GM19240 (cell line): ENCODE measurements at regions not wholly inside any gene's neighbourhood (a gene's known extent, or its start where the extent isn't known, plus 50 kb on each side); places are given as distances from the start of the nearest gene placed in this dataset.
"Not testable (repeated sequence)": the region's sequence is repeated elsewhere in the genome, so short reads cannot be mapped to it uniquely, and the experiment has no call there.

Experiments used
- DNase-seq: peaks from one replicate; pipeline ENCODE4 v3.0.0; 2011; ENCODE audit warnings: low spot score; ENCODE audit not compliant: insufficient read length

GRCh38 chr6:67129780-67130179 is 1422.8 kb upstream of the EYS start:
- DNase-seq, result no peak

GRCh38 chr6:67127041-67127440 is 1420.0 kb upstream of the EYS start:
- no peak for DNase-seq

DNA sequence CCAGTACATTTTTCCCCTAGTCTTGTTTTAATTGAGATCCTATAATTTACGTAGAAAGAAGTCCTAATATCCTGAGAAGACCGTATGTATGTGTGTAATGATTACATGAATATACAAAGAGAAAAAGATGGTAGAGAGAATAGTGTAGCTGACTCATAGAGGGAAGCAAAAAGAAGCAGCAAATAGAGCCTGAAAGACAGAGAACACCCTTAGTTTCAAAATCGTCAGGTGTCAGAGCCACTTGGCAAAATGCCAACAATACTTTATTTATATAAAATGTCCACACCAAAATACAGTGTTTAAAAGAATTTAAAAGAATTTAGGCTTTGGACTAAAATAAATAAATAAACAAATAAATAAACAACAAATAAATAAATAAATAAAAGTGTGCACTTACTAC is 1414.1 kb upstream of the EYS start:
- DNase-seq, result no peak

DNA sequence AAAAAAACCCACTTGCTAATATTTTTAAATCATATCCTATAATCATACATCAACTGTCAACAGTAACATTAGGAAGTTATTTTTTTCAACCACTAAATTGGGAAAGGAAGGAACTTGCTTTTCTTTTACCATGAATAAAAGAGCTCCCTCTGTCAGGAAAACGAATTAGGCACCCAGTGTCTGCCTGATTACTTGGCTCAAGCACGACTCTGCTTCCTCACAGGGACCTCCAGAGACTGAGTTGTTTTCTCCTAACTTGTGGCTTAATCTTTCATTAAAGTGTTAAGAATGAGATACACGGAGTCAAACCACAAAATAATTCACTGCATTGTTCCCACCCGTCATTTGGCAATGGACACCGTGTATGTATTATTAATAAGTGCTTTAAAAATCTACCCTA is 1405.1 kb upstream of the EYS start:
- no peak for DNase-seq

GRCh38 chr6:67102743-67103142 is 1395.7 kb upstream of the EYS start:
- DNase-seq, result no peak

DNA sequence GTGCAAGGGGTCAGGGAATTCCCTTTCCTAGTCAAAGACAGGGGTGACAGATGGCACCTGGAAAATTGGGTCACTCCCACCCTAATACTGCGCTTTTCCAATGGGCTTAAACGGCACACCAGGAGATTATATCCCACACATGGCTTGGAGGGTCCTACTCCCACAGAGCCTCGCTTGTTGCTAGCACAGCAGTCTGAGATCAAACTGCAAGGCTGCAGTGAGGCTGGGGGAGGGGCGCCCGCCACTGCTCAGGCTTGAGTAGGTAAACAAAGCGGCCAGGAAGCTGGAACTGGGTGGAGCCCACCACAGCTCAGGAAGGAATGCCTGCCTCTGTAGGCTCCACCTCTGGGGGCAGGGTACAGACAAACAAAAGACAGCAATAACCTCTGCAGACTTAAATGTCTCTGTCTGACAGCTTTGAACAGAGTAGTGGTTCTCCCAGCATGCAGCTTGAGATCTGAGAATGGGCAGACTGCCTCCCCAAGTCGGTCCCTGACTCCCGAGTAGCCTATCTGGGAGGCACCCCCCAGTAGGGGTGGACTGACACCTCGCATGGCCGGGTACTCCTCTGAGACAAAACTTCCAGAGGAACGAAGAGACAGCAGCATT is 1388.7 kb upstream of the EYS start:
- DNase-seq, result not testable (repeated sequence)

GRCh38 chr6:67094431-67094946 is 1387.5 kb upstream of the EYS start:
- no peak for DNase-seq

DNA sequence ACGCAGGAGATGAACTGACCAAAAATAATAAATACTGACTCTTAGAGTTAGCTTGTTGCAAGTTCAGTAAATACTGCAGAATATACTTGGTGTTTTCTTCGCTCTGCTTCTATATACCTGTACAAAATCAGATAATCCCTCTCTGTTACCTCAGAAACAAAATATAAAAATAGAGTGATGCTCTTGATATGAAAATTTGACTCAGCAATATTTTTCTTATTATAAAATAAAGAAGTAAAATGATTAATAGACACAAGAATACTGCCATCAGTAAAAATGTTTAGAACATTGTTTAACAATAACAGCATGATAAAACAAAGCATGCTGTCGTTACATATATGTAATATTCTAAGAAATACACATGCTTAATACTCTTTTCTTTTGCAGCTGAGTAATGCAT is 1366.9 kb upstream of the EYS start:
- no peak for DNase-seq

DNA sequence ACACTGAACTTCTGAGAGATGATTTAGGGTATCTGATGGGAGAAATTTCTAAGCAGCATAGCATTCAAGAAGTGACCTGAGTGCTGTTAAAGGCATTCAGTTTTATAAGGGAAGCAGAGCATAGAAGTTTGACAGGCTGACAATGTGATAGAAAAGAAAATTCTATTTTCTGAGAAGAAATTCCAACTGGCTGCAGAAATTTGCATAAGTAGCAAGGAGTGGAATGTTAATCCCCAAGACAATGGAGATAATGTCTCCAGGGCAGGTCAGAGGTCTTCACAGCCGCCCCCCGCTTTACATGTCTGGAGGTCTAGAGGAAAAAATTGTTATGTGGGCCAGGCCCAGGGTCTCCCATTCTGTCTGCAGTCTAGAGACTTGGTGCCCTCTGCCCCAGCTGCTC is 1361.8 kb upstream of the EYS start:
- DNase-seq, result no peak

- no peak for DNase-seq
These were observed 1357.3 kb upstream of the EYS start for GRCh38 chr6:67064323-67064722.

- no peak for DNase-seq
These were observed 1341.0 kb upstream of the EYS start for GRCh38 chr6:67047996-67048395.

DNA sequence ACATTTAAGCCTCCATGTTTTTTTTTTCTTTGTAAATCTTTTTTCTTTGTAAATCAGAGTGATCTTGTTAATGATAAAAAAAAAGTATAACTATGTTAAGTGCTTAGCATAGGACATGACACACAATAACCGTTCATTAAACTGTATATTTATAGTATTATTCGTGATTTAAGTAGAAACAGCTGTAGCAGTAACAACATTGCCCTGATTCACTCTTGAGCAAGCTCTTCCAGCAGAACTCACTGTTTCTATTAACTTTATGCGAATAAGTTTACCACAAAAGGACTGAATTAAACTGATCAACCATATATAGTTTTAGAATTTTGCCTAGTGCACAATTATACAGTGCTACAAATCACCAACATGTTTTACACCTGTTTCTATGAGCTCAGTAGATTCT is 1338.0 kb upstream of the EYS start:
- no peak for DNase-seq

GRCh38 chr6:67031451-67031850 is 1324.4 kb upstream of the EYS start:
- DNase-seq, result no peak

DNA sequence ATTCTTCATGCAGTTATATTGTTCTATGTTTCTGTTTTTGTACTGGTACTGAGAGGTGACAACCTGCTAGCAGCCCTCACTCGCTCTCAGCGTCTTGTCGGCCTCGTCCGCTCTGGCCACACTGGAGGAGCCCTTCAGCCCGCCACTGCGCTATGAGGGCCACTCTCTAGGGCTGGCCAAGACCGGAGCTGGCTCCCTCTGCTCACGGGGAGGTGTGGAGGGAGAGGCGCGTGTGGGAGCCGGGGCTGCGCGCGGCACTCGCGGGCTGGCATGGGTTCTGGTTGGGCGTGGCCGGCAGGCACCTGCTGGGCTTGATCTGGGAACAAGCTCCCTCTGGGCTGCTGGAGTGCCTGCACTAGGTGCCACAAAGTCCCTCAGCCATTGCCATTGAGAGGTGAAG is 1323.8 kb upstream of the EYS start:
- no peak for DNase-seq

DNA sequence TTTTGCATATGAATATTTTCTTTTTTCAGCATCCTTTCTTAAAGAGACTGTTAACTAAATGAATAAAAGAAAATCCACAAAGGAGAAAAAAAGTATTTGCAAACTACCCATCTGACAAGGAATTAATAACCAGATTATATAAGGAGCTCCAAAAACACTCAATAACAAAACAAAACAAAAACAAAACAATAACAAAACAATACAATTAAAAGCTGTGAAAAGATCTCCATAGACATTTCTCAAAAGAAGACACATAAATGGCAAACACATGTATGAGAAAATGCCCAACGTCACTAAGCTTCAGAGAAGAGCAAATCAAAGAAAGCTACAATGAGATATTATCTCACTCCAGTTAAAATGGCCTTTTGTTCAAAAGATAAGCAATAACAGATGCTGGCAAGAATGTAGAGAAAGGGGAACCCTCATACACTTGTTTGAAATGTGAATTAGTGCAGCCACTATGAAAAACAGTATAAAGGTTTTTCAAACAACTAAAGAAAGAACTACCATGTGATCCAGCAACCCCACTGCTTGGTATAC is 1310.0 kb upstream of the EYS start:
- no peak for DNase-seq

DNA sequence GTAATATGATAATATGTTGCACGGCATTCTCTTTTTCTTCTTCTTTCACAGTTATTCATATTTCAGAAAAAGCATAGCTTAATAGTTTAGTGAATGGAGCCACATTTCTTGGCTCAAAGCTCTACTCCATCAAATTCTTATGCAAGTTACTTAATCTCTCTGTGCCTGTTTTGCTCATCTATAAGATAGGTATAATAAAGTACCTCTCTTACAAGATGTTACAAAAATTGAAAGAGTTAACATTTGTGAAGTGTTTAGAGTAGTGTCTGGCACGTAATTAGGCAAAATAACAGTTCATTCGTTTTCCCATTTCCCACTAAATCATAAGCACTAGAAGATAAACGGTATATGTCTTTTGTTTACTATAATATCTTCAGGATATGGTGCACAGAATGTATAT is 1304.4 kb upstream of the EYS start:
- DNase-seq, result no peak

GRCh38 chr6:67009818-67010217 is 1302.8 kb upstream of the EYS start:
- no peak for DNase-seq

GRCh38 chr6:67003844-67004243 is 1296.8 kb upstream of the EYS start:
- DNase-seq, result no peak

- DNase-seq, result no peak
These were observed 1293.1 kb upstream of the EYS start for GRCh38 chr6:67000121-67000520.

DNA sequence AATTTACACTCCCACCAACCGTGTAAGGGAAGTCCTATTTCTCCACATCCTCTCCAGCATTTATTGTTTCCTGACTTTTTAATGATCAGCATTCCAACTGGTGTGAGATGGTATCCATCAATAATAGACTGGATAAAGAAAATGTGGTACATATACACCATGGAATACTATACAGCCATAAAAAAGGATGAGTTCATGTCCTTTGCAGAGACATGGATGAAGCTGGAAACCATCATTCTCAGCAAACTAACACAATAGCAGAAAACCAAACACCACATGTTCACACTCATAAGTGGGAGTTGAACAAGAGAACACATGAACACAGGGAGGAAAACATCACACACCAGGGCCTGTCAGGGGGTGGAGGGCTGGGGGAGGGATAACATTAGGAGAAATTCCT is 1290.6 kb upstream of the EYS start:
- DNase-seq, result not testable (repeated sequence)

DNA sequence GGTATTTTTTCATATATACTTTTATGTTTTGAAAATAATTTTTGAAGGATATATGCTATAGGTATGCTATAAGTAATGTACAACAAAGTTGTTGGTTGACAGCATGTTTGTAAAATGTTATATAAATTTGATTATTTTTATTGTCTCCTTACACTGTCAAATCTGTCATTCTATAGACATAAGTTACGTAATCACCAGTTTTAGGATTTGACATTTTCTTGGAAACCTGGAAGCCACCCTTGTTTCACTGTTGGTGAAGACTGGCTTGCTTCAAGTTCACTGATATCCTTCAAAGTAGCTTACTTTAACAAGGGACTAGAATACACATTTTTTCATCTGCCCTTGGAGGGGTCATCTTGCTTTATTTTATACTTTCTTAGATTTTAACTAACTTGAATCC is 1288.6 kb upstream of the EYS start:
- no peak for DNase-seq

- DNase-seq, result not testable (repeated sequence)
These were observed 1286.7 kb upstream of the EYS start for GRCh38 chr6:66993708-66994107.

- DNase-seq, result no peak
These were observed 1286.2 kb upstream of the EYS start for GRCh38 chr6:66993272-66993671.

- DNase-seq, result no peak
These were observed 1285.6 kb upstream of the EYS start for GRCh38 chr6:66992660-66993059.
